ENCODE measurements at regions not wholly inside any gene's neighbourhood (a gene's known extent, or its start where the extent isn't known, plus 50 kb on each side); places are given as distances from the start of the nearest gene placed in this dataset.
A peak's percentile ranks its signal among the peaks of the same experiment; 100 is the strongest.
"Not testable (repeated sequence)": the region's sequence is repeated elsewhere in the genome, so short reads cannot be mapped to it uniquely, and the experiment has no call there.

GRCh38 chr3:194189243-194189791 is 53.4 kb downstream of the HES1 start:
- DNase-seq (ENCODE audit: low read depth) = no peak

DNA sequence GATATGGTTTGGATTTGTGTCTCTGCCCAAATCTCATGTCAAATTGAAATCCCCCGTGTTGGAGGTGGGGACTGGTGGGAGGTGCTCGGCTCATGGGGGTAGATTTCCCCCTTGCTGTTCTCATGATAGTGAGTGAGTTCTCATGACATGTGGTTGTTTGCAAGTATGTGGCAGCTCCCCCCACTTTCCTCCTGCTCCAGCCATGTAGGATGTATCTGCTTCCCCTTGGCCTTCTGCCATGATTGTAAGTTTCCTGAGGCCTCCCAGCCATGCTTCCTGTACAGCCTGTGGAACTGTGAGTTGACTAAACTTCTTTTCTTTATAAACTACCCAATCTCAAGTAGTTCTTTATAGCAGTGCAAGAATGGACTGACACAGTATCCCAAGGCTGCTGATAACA is 55.9 kb downstream of the HES1 start:
- DNase-seq (ENCODE audit: low read depth) = not testable (repeated sequence)

DNA sequence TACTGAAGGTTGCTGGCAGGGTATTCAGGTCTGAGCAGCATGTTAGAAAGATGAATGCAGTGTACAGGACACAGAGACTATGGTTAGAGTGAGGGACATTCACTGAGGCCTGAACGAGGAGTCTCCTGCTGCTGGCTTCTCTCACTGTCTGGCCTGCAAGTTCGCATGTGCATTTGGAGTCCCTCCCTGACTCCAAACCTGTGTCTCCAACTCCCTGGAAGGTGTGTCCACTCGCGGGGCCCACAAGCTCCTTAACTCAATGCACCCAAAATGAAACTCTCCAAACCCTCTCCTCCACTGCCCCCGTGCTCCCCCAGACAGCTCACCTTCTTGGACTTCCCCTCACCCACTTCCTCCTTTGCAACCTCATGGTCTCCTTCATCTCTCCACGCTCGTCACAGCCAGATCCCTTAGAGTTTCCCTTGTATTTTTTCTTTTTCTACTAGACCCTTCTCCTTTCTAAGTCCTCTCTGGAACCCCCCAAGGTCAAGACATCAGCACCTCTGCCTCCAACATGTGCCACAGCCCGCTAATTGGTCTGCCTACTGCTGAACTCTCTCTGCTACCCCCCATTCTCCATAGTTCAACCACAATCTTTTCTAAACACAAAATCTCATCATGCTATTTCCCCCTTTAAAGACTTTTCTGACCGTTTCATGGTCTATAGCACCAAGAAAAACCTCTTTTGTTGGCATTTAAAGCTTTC is 58.3 kb downstream of the HES1 start:
- DNase-seq (ENCODE audit: low read depth) = no peak

GRCh38 chr3:194194757-194195085 is 58.8 kb downstream of the HES1 start:
- no peak for DNase-seq (ENCODE audit: low read depth)

DNA sequence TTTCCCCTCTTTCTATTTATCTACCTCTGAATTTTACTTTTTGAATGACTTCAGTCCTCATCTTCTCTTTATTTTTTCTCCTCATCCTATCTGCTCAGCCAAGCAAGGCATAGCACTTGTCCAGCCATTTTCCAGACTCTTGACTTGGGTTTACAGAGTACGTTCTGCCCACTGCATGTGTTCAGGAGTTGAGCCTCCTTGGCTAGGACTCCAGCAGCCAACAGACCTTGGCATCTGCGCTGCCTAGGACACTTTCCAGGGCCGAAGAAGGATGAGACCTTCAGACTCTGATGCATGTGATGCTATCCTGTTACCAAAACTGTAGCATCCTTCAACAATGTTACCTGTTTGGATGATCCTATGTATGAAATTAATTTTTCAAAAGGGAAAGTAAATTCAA is 59.7 kb downstream of the HES1 start:
- DNase-seq (ENCODE audit: low read depth) = no peak

DNA sequence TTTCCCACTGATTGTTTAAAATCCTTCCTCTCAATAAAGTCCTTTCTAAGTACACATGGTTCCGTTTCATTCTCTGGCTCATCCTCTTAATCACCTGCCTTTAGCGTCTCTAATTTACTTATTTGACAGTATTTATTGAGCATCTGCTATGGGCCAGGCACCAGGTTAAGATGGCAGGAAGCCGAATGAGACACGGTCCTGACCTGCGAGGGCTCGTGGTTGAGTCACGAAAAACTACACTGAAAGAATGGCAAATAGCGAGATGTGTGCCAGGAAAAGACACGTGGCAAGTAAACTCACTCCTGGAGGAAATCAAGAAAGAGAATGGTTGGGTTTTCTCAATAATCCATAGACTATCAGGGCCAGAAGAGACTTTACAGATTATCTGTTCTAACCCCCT is 60.9 kb downstream of the HES1 start:
- DNase-seq (ENCODE audit: low read depth) = no peak

GRCh38 chr3:194197396-194197960 is 61.5 kb downstream of the HES1 start:
- DNase-seq (ENCODE audit: low read depth) = no peak

DNA sequence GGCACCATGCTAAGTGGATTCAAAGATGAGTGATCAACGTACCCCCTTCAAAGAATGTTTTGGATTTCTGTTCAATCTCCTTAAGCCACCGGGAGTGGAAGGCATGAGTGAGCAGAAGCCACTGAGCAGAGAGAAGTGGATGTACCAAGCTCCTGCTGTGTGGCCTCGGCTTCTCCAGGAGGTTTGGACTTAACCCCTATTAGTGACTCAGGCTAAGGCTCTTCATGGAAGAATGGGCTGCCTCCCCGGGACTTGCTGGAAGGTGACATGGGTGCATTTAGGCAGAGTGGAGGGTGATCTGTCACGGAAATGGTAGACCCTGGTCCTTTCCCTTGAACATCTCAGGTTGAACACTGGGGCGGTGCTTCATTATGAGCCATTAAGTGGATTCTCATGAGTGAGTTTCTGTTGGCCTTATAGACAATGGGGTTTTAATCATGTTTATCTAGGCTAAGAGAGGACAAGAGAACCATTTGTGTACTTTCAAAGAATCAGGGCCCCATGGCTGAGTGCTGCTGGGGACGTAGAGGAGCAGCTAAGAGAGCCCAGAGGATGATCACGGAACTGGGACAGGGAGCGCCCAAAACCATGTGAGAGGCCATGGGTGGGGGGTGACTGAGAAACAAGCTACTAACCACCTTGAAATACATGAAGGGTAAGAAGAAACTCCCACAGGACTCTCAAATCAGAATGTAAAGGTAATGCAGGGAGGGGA is 62.2 kb downstream of the HES1 start:
- no peak for DNase-seq (ENCODE audit: low read depth)

- no peak for DNase-seq (ENCODE audit: low read depth)
Measured at GRCh38 chr3:194198938-194199337, 63.0 kb downstream of the HES1 start.

DNA sequence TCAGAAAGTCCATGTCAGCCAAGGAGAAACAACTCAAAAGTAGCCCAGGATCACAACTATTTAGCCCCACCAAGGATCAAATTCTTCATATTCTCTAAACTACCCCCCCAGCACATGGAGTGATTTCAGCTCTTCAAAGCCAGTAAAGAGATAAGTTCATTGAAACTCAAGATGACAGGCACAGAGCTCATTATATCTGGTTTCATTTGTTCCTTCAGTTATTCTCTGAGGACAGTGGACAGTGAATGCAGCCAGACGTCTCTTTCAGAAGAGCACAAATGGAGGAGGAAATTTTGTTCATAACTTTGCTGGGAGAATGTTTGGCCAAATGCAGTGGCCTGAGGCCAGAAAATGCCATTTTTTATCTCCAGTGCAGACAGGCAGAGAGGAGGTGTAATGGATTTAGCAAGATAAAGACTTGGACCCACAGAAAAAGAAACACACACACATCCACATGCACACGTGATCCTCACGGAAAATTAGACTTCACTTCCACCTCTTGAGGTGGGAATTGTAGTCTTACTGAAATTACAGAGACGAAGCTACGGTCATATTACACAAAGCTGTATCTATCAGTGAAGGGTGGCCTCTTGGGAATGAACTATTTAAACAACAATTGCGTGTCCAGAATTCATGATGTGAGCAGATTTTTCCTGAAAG is 64.6 kb downstream of the HES1 start:
- DNase-seq (ENCODE audit: low read depth) = no peak

DNA sequence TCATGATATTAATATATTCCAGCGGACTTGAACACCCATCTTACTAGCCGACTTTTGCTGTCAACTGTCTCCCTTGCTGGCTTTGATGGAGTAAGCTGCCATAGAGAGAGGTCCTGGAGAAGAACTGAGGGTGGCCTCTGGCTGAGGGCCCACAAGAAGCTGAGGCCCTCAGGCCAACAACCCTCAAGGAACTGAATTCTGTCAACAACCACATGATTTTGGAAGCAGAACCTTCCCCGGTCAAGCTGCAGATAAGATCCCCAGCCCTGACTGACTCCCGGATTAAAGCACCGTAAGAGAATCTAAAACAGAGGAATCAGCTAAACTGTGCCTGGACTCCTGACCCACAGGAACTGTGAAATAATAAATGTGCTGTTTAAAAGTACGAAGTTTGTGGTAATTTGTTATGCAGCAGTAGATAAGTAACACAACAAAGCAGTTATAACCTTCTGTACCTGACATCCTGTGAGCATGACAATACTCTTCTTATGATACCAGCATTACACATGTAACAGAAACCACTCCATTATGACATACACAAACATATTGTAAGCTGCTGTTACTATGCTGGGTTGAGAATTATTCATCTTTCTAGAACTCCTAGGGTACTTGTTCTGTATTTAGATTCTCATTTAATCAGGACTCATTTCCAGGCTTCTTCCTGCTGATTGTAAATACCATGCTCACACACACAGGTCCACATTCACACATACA is 66.2 kb downstream of the HES1 start:
- no peak for DNase-seq (ENCODE audit: low read depth)

- no peak for DNase-seq (ENCODE audit: low read depth)
Measured at GRCh38 chr3:194203482-194204041, 67.6 kb downstream of the HES1 start.

DNA sequence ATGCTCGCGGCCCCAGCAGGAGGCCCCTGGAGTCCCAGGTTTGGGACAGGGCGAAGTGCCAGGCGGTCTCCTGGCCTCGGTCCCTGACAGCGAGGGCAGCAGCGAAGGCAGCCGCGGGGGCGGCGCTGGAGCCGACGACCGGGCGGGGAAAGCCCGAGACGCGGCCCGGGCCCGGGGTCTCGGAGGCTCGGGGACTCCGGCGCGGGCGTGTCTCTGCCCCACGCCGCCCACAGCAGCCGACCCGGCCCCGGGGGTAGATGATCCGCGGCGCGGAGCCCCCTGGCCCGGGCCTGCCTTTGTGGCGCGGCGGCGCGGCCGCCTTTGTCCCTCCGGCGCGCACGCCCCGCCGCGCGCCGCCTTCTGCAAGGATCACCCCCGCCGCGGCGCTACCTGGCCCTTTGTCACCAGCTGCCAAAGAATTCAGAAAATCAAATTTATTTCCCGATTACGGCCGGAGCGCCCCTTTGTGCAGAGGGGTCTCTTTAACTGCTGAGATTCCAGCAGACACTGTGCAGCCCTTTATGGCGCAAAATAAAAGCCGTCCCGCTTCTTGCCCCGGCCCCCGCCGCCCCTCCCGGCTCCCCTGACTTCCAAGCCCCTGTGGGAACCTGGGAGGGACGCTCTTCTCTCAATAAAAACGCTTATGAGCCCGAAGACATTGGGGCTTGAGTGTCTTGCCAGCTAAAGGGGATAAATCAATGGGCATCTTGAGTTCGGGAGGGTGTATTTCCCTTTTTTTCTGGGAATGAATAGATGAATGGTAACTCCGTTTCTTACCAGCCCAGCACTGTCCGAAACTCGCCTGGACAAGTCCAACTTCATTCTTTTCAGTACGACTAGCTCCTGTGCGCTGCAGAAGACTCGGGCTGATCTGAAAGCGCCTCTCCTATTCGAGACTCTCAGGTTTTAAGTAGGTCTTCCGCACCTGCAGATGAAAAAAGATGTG is 68.4 kb downstream of the HES1 start:
- no peak for DNase-seq (ENCODE audit: low read depth)

- no peak for DNase-seq (ENCODE audit: low read depth)
Measured at GRCh38 chr3:194205675-194206133, 69.8 kb downstream of the HES1 start.

- no peak for DNase-seq (ENCODE audit: low read depth)
Measured at GRCh38 chr3:194206320-194206719, 70.4 kb downstream of the HES1 start.

DNA sequence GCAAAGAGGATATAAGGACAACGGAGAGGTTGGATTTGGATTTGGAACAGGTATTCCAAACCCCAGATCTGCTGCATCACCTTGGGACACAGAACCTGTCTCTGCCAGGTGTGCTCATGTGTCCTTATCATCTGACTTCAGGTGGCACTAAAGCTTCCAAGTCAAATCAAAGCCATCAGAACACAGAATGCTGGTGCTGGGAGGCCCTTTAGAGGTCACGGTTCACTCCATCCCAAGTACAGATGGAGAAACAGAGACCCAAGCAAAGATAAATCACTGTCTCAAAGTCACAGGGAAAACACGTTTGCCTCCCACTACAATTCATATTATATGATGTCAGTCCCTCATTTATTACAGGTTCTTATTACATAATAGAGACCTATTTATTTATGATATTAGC is 72.8 kb downstream of the HES1 start:
- DNase-seq (ENCODE audit: low read depth) = no peak

- no peak for DNase-seq (ENCODE audit: low read depth)
Measured at GRCh38 chr3:194212161-194212844, 76.4 kb downstream of the HES1 start.

DNA sequence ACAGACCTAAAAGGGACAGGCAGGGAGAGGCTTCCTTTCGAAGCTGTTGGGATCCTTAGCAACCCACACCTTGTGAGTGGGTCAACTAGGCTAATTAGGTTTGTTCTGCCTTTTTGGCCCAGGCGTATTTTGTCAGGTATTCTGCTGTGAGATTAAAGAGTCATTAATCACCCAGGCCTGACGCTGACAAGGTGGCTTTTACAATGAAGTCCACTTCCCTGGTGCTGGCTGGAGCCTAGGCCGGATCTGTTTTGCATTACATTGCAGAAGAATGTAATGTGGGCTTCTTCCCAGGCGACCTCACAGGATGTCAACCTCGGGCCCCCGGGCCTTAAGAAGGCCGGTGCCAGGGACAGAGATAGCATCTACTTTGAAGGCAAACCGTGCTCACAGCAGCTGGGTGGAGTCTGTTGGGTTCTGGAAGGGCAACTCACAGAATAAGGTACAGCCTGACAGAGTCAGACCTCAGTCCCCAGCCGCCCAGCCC is 76.9 kb downstream of the HES1 start:
- DNase-seq (ENCODE audit: low read depth) = peak; percentile 5

DNA sequence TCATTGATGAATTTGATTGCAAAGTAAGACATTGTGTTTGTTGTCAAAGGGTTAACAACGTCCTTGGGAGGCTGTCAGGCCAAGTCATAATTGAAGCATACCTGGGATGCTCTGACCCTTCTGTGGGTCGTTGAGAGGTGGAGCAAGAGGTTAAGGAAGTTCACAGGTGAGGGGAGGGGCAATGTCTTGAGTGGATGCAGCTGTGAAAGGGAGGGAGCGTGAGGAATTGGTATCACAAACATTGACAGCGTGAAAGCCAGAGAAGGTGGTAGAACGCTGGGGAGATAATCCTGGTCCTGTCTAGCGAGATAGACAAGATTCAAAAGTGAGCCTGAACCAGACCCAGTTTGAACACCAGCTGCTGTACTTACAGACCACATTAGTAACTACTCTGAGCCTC is 79.4 kb downstream of the HES1 start:
- DNase-seq (ENCODE audit: low read depth) = no peak
